Esophagus mucosa (tissue), 1 donor: ENCODE measurements at regions not wholly inside any gene's neighbourhood (a gene's known extent, or its start where the extent isn't known, plus 50 kb on each side); places are given as distances from the start of the nearest gene placed in this dataset.
"Not testable (repeated sequence)": the region's sequence is repeated elsewhere in the genome, so short reads cannot be mapped to it uniquely, and the experiment has no call there.

ENCODE experiments used
- ATAC-seq: fragments of 200-7000 bp; cut with Tn5 transposase; one replicate; pipeline ENCODE4 v1.9.1; 2020
- donor health status: DM: yes; HTN: yes; CAD: no.

GRCh38 chr10:48102410-48103146, 103.0 kb upstream of the FAM25C start:
- not testable (repeated sequence) for ATAC-seq

- ATAC-seq, result peak; percentile 83
These were observed 99.3 kb upstream of the FAM25C start for GRCh38 chr10:48098854-48099253.

DNA sequence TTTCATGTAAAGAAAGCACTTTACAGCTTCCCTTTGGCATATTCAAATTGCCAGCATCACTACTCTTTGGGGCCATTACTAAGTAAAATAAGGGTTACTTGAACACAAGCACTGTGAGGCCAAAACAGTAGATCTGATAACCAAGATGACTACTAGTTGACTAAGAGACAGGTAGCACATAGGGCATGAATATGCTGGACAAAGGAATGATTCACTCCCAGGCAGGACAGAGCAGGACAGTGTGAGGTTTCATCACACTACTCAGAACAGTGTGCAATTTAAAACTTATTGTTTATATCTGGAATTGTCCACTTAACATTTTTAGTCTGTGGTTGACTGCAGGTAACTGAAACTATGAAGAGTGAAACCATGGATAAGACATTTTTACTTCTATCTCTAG, 91.1 kb upstream of the FAM25C start:
- peak; percentile 58 for ATAC-seq

DNA sequence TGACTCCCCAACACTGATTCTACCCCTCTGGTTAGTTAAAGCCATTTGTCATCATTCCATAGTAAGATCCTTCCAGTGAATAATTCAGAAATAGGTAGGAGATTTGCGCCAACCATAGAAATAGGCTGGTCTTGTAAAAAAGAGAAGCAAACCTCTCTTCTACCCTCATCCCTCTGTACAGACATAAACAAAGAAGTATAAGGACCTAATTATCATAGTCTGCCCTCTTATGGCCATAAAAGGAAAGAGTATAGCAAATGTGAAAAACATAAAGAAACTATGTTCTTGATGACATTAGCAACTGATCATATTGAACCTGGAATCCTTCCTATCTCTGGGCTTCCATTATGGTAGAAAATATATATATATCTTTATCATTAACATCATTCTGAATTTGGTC, 88.5 kb upstream of the FAM25C start:
- ATAC-seq, result not testable (repeated sequence)

DNA sequence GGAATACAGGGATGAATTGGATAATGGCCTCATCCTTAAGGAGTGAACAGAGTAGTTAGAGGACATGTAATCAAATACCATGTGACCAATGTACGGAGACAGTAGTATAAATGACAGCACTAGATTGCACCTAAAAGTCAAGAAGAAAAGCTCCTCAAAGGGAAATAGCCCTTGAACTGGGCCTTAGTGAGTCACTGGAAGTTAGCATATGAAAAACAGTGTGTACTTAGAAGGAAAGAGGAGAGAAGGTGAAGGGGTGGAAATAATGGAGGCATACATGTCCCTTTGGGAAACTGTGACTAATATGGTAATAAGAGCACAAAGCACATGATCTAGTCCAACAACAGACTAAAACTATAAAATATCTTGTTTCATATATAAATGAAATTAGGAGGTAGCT, 84.9 kb upstream of the FAM25C start:
- not testable (repeated sequence) for ATAC-seq

DNA sequence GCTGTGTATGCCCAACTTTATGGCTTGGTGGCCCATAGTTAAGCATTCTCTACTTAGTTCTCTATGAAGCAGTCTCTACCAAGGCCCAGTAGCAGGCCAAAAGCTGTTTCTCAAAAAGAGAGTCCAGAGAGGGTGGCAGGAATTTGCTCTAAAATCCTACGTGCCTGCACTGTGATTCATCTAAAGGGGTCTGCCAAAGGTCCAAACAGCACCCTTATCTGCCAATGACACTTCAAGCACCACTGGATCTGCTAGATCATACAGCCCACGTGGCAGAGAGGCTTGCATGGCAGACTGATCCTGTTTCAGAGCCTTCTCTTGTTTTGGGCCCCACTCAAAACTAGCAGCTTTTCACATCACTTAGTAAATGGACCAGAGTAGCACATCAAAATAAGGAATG, 71.6 kb upstream of the FAM25C start:
- not testable (repeated sequence) for ATAC-seq

- ATAC-seq, result peak; percentile 98
These were observed 64.5 kb upstream of the FAM25C start for GRCh38 chr10:48063944-48064625.

DNA sequence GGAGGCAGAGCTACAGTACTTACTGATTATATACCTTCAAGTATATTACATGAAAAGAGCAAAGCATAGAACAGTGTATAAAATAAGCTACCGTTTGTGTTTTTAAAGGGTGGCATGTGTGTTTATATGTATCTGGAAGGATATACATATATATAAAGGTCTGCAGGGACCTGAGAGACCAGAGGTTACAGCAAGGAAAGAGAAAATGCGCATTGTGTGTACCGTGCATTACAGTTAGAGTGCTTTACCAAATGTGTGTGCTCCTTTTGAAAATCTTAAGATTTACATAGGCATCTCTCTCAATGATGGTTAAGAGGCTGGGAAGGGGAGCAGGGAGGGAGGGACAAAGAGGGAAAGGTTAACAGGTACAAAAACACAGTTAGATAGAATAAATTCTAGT, 55.8 kb upstream of the FAM25C start:
- ATAC-seq, result not testable (repeated sequence)
